Heart left ventricle (tissue), 16 donors: ENCODE measurements at regions not wholly inside any gene's neighbourhood (a gene's known extent, or its start where the extent isn't known, plus 50 kb on each side); places are given as distances from the start of the nearest gene placed in this dataset.

ENCODE experiments used
- ATAC-seq, 4 donors: fragments of 200-7000 bp; cut with Tn5 transposase; one replicate each; pipeline ENCODE4 v1.9.1; 2020 to 2022; ENCODE audit warnings: moderate library complexity in 4 of 4, mild to moderate bottlenecking in 3 of 4, moderate number of reproducible peaks in 1 of 4
- DNase-seq, 5 donors: peaks; one replicate each; pipeline ENCODE4 v3.0.0-alpha.2; 2020
- H3K27ac ChIP-seq, 12 donors: fragments of 200-600 bp; sonication (generic) in 4 of 12; one replicate each; pipeline versions ENCODE4 v1.5.0 to v1.8.0; 2016 to 2022; ENCODE audit warnings: mild to moderate bottlenecking in 2 of 12
- H3K27me3 ChIP-seq, 9 donors: fragments of 200-600 bp; sonication (generic) in 2 of 9; one replicate each; pipeline versions ENCODE4 v1.5.1 to v1.8.0; 2016 to 2022; ENCODE audit warnings: mild to moderate bottlenecking in 3 of 9
- H3K36me3 ChIP-seq, 9 donors: fragments of 200-600 bp; sonication (generic) in 2 of 9; one replicate each; pipeline versions ENCODE4 v1.5.0 to v1.8.0; 2018 to 2022; ENCODE audit warnings: mild to moderate bottlenecking in 2 of 9
- H3K4me1 ChIP-seq, 12 donors: fragments of 200-600 bp; sonication (generic) in 4 of 12; one replicate each; pipeline versions ENCODE4 v1.5.0 to v1.8.0; 2016 to 2022; ENCODE audit warnings: mild to moderate bottlenecking in 3 of 12
- H3K4me3 ChIP-seq, 12 donors: fragments of 200-600 bp; sonication (generic) in 4 of 12; one replicate each; pipeline versions ENCODE4 v1.5.0 to v1.8.0; 2017 to 2022; ENCODE audit warnings: mild to moderate bottlenecking in 9 of 12, moderate library complexity in 4 of 12
- H3K9me3 ChIP-seq, 12 donors: fragments of 200-600 bp; sonication (generic) in 4 of 12; one replicate each; pipeline versions ENCODE4 v1.5.0 to v1.8.0; 2016 to 2022; ENCODE audit warnings: mild to moderate bottlenecking in 1 of 12
- POLR2A ChIP-seq, 2 donors: fragments of 450-650 bp; IDR thresholded peaks; one replicate each; pipeline ENCODE4 v1.6.1; 2017; ENCODE audit warnings: antibody characterized with exemption in 2 of 2, mild to moderate bottlenecking in 2 of 2, moderate library complexity in 2 of 2
- WGBS, 4 donors: extraction: QIAGEN DNeasy Blood & Tissue Kit in 2 of 4; methylation state at CpG; one replicate each; pipeline versions ENCODE4 v1.1.5 to v1.1.7; 2013 to 2018; 5-methylcytosine and 5-hydroxymethylcytosine counted together
- intact Hi-C, 10 donors: fragments of 100-400 bp; cut with DNase I; formaldehyde crosslinking; loops; one replicate each; pipeline versions ENCODE4 v1.11.1 to v1.14.2; 2022
- TF ChIP-seq, protein P1 (sequence below), 12 donors: fragments of 200-600 bp; sonication (generic) in 4 of 12; IDR thresholded peaks; one replicate each; pipeline versions ENCODE4 v1.5.0 to v1.8.0; 2018 to 2022; ENCODE audit warnings: antibody characterized with exemption in 12 of 12, mild to moderate bottlenecking in 5 of 12
- donor health status: ischemic (EF 13 %, LVEDD 7.1; RV severe dilation, severe dysfunction).
- donor health status: healthy with polysubstance abuse.
- donor health status: DM: no; HTN: yes; CAD: no.
- donor health status: DM: no; HTN: no; CAD: no.
- donor health status: ischemic (EF 25% LVEDD 6.9; RV normal size, moderate dysfunction).
- donor health status: ischemic (EF 25% LVEDD 5.7; RV mildly dilated, moderate dysfunction).
- donor health status: healthy.
- donor health status: DM: yes; HTN: yes; CAD: no.
- donor health status: ischemic (EF 35%, LVEDD 5.7; RV mildly dilated, moderate dysfunction).
- donor health status: nonischemic (EF 11% LVEDD 7.7; RV severe dilation, severe dysfunction).
- donor health status: DM: yes; HTN: yes; CAD: no.
- donor health status: PGD.
- donor health status: ischemic (EF 29% LVEDD 5.4; RV normal size, mild dysfunction).
- donor health status: nonischemic (EF 23%, LVEDD 6.1; RV moderate dilation, normal function).

DNA sequence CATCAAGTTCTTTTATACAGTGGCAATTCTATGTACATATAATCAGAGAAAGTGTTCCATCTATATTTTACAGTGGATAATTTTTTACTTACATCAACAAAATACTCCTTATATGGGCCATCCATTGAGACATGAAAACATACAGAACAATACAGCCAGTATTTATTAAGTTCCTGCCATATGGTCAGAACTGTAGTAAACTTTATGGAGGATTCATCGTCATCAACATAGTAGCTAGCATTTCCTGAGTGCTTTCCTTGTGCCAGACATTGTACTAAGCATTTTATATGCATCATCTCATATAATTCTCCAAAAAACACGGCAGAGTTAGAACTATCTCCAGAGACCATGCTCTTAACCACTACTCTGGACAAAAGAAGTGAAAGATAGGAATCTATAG lies 170.1 kb downstream of the CEP135 start:
- Histone ChIP-seq H3K4me1 (no peaks in the 10 kb centered on the region), H3K4me3 (no peak overlapping the region), H3K36me3 (no peaks in the 10 kb centered on the region), H3K9me3 (no peaks in the 10 kb centered on the region), H3K27me3 (no peaks in the 10 kb centered on the region), H3K27ac (no peak overlapping the region)
- intact Hi-C loops = no loop called here
- WGBS, 4 donors = 45 to 66% (median 60%) methylated on average over 2 of the region's 2 CpGs
- TF ChIP-seq, protein P1, sequence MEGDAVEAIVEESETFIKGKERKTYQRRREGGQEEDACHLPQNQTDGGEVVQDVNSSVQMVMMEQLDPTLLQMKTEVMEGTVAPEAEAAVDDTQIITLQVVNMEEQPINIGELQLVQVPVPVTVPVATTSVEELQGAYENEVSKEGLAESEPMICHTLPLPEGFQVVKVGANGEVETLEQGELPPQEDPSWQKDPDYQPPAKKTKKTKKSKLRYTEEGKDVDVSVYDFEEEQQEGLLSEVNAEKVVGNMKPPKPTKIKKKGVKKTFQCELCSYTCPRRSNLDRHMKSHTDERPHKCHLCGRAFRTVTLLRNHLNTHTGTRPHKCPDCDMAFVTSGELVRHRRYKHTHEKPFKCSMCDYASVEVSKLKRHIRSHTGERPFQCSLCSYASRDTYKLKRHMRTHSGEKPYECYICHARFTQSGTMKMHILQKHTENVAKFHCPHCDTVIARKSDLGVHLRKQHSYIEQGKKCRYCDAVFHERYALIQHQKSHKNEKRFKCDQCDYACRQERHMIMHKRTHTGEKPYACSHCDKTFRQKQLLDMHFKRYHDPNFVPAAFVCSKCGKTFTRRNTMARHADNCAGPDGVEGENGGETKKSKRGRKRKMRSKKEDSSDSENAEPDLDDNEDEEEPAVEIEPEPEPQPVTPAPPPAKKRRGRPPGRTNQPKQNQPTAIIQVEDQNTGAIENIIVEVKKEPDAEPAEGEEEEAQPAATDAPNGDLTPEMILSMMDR (IDR thresholded peaks at IDR 0.05) = no peak
- TF ChIP-seq POLR2A (IDR thresholded peaks at IDR 0.05) = no peak
- ATAC-seq = no peak
- no peak for DNase-seq

DNA sequence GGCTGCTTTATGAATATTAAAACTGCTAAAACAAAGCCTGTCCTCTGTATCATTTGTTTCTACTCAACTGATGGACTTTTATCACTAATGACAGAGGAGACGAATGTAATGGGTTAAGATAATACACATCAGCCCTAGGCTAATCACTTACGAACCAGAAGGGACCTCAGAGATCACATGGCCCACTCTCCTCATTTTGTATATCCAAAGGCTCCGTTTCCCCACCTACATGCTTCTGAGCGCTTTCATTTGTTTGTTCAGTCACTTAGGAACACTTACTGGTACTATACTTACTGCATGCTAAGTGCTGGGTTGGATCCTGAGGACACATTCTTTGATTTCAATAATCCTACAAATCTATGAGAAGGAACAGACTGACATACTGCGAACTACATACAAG lies 169.3 kb downstream of the CEP135 start:
- no peak overlapping the region for H3K27ac ChIP-seq
- no peaks in the 10 kb centered on the region for H3K4me1 ChIP-seq
- TF ChIP-seq POLR2A (IDR thresholded peaks at IDR 0.05) = no peak
- TF ChIP-seq, protein P1 (IDR thresholded peaks at IDR 0.05) = no peak
- ATAC-seq = no peak
- H3K9me3 ChIP-seq = no peaks in the 10 kb centered on the region
- intact Hi-C loops = no loop called here
- no peaks in the 10 kb centered on the region for H3K36me3 ChIP-seq
- H3K27me3 ChIP-seq = no peaks in the 10 kb centered on the region
- WGBS, 4 donors = 70 to 81% (median 79%) methylated on average over 5 of the region's 5 CpGs
- no peak overlapping the region for H3K4me3 ChIP-seq
- no peak for DNase-seq

DNA sequence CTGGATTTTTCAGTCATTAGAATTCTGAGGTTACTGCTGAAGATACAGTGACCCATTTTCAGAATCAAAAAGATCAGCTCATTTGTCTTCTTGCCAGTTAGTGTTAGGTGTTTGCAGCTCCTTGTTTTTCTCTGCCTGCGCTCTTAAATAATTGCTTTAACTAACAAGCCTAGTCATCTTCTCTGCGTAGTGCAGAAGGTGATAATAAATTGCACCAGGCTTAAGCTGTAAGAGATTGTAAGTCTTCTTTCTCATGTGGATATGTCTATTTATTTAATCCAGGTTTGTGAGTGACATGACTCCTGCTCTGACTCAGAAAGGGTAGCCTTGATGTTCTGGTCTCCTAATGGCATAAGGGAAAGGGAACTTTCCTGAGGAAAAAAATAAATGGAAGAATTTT lies 167.2 kb downstream of the CEP135 start:
- TF ChIP-seq POLR2A (IDR thresholded peaks at IDR 0.05) = no peak
- TF ChIP-seq, protein P1 (IDR thresholded peaks at IDR 0.05) = no peak
- no peak overlapping the region for H3K4me3 ChIP-seq
- DNase-seq (no peak), ATAC-seq (no peak)
- WGBS, 4 donors = 36 to 63% (median 54%) methylated on average over 2 of the region's 2 CpGs
- H3K4me1 ChIP-seq = no peaks in the 10 kb centered on the region
- no peaks in the 10 kb centered on the region for H3K36me3 ChIP-seq
- H3K9me3 ChIP-seq = no peaks in the 10 kb centered on the region
- no peak overlapping the region for H3K27ac ChIP-seq
- H3K27me3 ChIP-seq = no peaks in the 10 kb centered on the region
- intact Hi-C loops = no loop called here

DNA sequence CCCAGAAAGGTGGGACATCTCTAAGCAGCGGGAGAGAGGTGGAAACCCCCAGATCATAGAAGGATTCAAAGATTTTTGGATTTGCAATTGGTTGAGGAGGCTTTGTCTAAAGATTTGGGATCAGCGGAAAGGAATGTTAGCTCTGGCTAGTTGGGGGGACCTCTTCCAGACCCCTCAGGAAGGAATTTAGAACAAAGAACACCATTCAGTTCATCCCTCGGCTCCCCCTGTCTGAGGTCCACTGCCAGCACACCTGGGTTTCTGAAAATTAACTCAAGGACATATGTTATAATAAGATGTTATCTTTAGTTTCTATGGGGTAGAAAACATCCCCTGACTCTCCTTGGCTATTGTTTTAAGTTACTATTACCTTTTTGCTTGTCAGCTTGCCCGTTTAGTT lies 163.6 kb downstream of the CEP135 start:
- H3K9me3 ChIP-seq = no peaks in the 10 kb centered on the region
- intact Hi-C loops = no loop called here
- H3K27ac ChIP-seq = no peak overlapping the region
- 81 to 86% (median 84%) methylated on average over 4 of the region's 4 CpGs for WGBS, 4 donors
- no peaks in the 10 kb centered on the region for H3K4me1 ChIP-seq
- ATAC-seq = no peak
- no peaks in the 10 kb centered on the region for H3K36me3 ChIP-seq
- no peak overlapping the region for H3K4me3 ChIP-seq
- DNase-seq = no peak
- TF ChIP-seq POLR2A (IDR thresholded peaks at IDR 0.05) = no peak
- TF ChIP-seq, protein P1 (IDR thresholded peaks at IDR 0.05) = no peak
- no peaks in the 10 kb centered on the region for H3K27me3 ChIP-seq
